Stomach (tissue), 8 donors: ENCODE measurements at regions not wholly inside any gene's neighbourhood (a gene's known extent, or its start where the extent isn't known, plus 50 kb on each side); places are given as distances from the start of the nearest gene placed in this dataset.
A peak's percentile ranks its signal among the peaks of the same experiment; 100 is the strongest.

ENCODE experiments used
- DNase-seq, 2 donors: peaks; one replicate each; pipeline versions ENCODE4 v3.0.0 to v3.0.0-alpha.2; 2013 to 2019
- H3K27ac ChIP-seq, 5 donors: fragments of 200-600 bp in 4 of 5; sonication (generic) in 4 of 5; one replicate each; pipeline ENCODE4 v1.5.1; 2013 to 2019; ENCODE audit warnings: mild to moderate bottlenecking in 1 of 5, moderate library complexity in 1 of 5
- H3K27me3 ChIP-seq, 3 donors: fragments of 200-600 bp; sonication (generic); one replicate each; pipeline ENCODE4 v1.5.1; 2017 to 2019; ENCODE audit warnings: mixed run types in 1 of 3
- H3K36me3 ChIP-seq, 4 donors: fragments of 200-600 bp; sonication (generic); 1 replicate in 3 of 4; 2 replicates in 1 of 4; pipeline ENCODE4 v1.5.1; 2016 to 2019
- H3K4me1 ChIP-seq, 4 donors: fragments of 200-600 bp; sonication (generic); one replicate each; pipeline ENCODE4 v1.5.1; 2016 to 2019
- H3K4me3 ChIP-seq, 4 donors: fragments of 200-600 bp; sonication (generic) in 3 of 4; one replicate each; pipeline ENCODE4 v1.5.1; 2016 to 2019; ENCODE audit warnings: mild to moderate bottlenecking in 1 of 4
- H3K9me3 ChIP-seq, 4 donors: fragments of 200-600 bp; sonication (generic); one replicate each; pipeline ENCODE4 v1.5.1; 2016 to 2019
- CTCF ChIP-seq, 7 experiments: fragments of 450-650 bp in 4 of 7; fragments of 200-600 bp in 3 of 7; sonication (generic) in 3 of 7; IDR thresholded peaks; one replicate each; pipeline ENCODE4 v1.5.1; 2016 to 2019; ENCODE audit warnings: antibody characterized with exemption in 7 of 7, control low read depth in 2 of 7, mild to moderate bottlenecking in 1 of 7
- EP300 ChIP-seq: sonication (generic); formaldehyde crosslinking; IDR thresholded peaks from one replicate; pipeline ENCODE4 v1.6.1; 2017; ENCODE audit warnings: antibody characterized with exemption
- POLR2A ChIP-seq, 4 donors: fragments of 450-650 bp; IDR thresholded peaks; one replicate each; pipeline ENCODE4 v1.6.1; 2016; ENCODE audit warnings: antibody characterized with exemption in 4 of 4, control low read depth in 2 of 4, mild to moderate bottlenecking in 1 of 4, moderate library complexity in 1 of 4
- POLR2AphosphoS5 ChIP-seq, 3 donors: sonication (generic); formaldehyde crosslinking; IDR thresholded peaks; one replicate each; pipeline ENCODE4 v1.6.1; 2016; ENCODE audit warnings: antibody characterized with exemption in 3 of 3
- WGBS, 5 donors: extraction: QIAGEN DNeasy Blood & Tissue Kit in 3 of 5; methylation state at CpG; one replicate each; pipeline versions ENCODE4 v1.1.5 to v1.1.7; 2013 to 2018; 5-methylcytosine and 5-hydroxymethylcytosine counted together
- intact Hi-C: fragments of 100-400 bp; cut with DNase I; formaldehyde crosslinking; loops from one replicate; pipeline ENCODE4 v1.15.1; 2023; ENCODE audit warnings: low total_unique reads
- donor health status: healthy with polysubstance abuse.
- donor health status: Bipolar disorder and iron deficiency.
- donor health status: healthy.

DNA sequence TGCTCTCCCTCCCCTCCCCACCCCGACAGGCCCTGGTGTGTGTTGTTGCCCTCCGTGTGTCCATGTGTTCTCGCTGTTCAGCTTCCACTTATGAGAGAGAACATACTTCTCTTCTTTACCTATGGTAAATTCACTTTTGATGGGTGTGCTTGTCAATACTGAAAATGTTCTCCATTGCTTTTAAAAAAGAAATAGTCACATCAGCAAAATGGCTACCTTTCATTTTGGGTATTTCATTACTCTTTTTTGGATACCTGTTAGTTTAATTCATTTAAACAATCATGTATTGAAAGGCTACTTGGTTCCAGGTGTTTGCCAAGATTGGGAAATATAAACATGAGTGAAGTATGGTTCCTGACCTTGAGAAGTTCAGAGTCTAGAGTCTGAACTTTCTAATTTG, 107.4 kb upstream of the PITX2 start:
- no peak overlapping the region for H3K27ac ChIP-seq
- H3K4me3 ChIP-seq: no peak overlapping the region
- TF ChIP-seq EP300 (no peak), CTCF (IDR thresholded peaks at IDR 0.05) (no peak), POLR2A (IDR thresholded peaks at IDR 0.05) (no peak), POLR2AphosphoS5 (IDR thresholded peaks at IDR 0.05) (no peak)
- H3K27me3 ChIP-seq: no peaks in the 10 kb centered on the region
- 66 to 81% (median 74%) methylated on average over 3 of the region's 3 CpGs for WGBS, 5 donors
- H3K9me3 ChIP-seq: no peaks in the 10 kb centered on the region
- DNase-seq: no peak
- no peaks in the 10 kb centered on the region for H3K4me1 ChIP-seq
- no peaks in the 10 kb centered on the region for H3K36me3 ChIP-seq
- intact Hi-C loops: no loop called here

- Histone ChIP-seq H3K9me3 (no peaks in the 10 kb centered on the region), H3K4me1 (no peaks in the 10 kb centered on the region), H3K36me3 (no peaks in the 10 kb centered on the region), H3K4me3 (no peak overlapping the region), H3K27ac (no peak overlapping the region), H3K27me3 (no peaks in the 10 kb centered on the region)
- no peak for TF ChIP-seq EP300
- TF ChIP-seq POLR2A (IDR thresholded peaks at IDR 0.05): no peak
- no peak for TF ChIP-seq CTCF (IDR thresholded peaks at IDR 0.05)
- no peak for TF ChIP-seq POLR2AphosphoS5 (IDR thresholded peaks at IDR 0.05)
- WGBS, 5 donors: 61 to 82% (median 69%) methylated on average over 4 of the region's 4 CpGs
- DNase-seq: no peak
- intact Hi-C loops: no loop called here
Observed at GRCh38 chr4:110733901-110734300, 111.0 kb upstream of the PITX2 start.

- Histone ChIP-seq H3K27ac (no peak overlapping the region), H3K9me3 (no peaks in the 10 kb centered on the region), H3K4me3 (no peak overlapping the region), H3K27me3 (no peaks in the 10 kb centered on the region), H3K36me3 (no peaks in the 10 kb centered on the region), H3K4me1 (no peaks in the 10 kb centered on the region)
- 71 to 91% (median 83%) methylated on average over 1 of the region's 1 CpG for WGBS, 5 donors
- intact Hi-C loops: no loop called here
- DNase-seq: peak in 1 of 2 donors; percentile 2
- TF ChIP-seq POLR2AphosphoS5 (IDR thresholded peaks at IDR 0.05) (no peak), CTCF (IDR thresholded peaks at IDR 0.05) (no peak), EP300 (no peak), POLR2A (IDR thresholded peaks at IDR 0.05) (no peak)
Observed at GRCh38 chr4:110735686-110736085, 112.8 kb upstream of the PITX2 start.

- intact Hi-C loops: no loop called here
- no peak for TF ChIP-seq POLR2AphosphoS5 (IDR thresholded peaks at IDR 0.05)
- no peak for TF ChIP-seq EP300
- no peak for TF ChIP-seq POLR2A (IDR thresholded peaks at IDR 0.05)
- no peak for TF ChIP-seq CTCF (IDR thresholded peaks at IDR 0.05)
- no peak overlapping the region for H3K27ac ChIP-seq
- H3K4me1 ChIP-seq: no peaks in the 10 kb centered on the region
- H3K27me3 ChIP-seq: no peaks in the 10 kb centered on the region
- WGBS, 5 donors: 83 to 88% (median 84%) methylated on average over 3 of the region's 3 CpGs
- H3K4me3 ChIP-seq: no peak overlapping the region
- H3K36me3 ChIP-seq: no peaks in the 10 kb centered on the region
- no peak for DNase-seq
- no peaks in the 10 kb centered on the region for H3K9me3 ChIP-seq
Observed at GRCh38 chr4:110737931-110738330, 115.1 kb upstream of the PITX2 start.

DNA sequence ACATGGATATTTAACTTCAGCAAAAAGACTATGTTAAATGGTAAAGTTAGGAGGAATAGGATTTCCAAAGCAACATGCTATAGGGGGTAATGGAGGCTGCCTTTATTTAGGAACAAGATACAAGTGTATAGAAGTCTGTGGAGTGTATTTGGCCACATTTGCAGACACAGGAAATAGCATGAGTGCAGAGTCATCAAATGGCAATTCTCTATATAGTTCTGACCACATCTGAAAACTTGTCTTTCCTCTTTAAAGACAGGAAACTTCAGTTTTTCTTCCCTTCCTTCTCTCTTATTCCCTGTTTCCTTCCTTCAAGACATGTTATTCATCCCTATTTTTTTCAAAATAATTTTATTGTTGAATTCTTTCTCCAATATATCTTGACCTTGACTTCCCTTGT, 119.3 kb upstream of the PITX2 start:
- H3K27me3 ChIP-seq: no peaks in the 10 kb centered on the region
- no peak for TF ChIP-seq POLR2A (IDR thresholded peaks at IDR 0.05)
- TF ChIP-seq EP300: no peak
- TF ChIP-seq POLR2AphosphoS5 (IDR thresholded peaks at IDR 0.05): no peak
- TF ChIP-seq CTCF (IDR thresholded peaks at IDR 0.05): no peak

More for the DNA sequence above, 119.3 kb upstream of the PITX2 start:
- intact Hi-C loops: no loop called here
- H3K27ac ChIP-seq: no peak overlapping the region
- no peaks in the 10 kb centered on the region for H3K4me1 ChIP-seq
- no peak overlapping the region for H3K4me3 ChIP-seq
- no peak for DNase-seq
- H3K36me3 ChIP-seq: no peaks in the 10 kb centered on the region
- H3K9me3 ChIP-seq: no peaks in the 10 kb centered on the region
